GM18517 (cell line): ENCODE measurements at regions not wholly inside any gene's neighbourhood (a gene's known extent, or its start where the extent isn't known, plus 50 kb on each side); places are given as distances from the start of the nearest gene placed in this dataset.

Experiments
- ATAC-seq: cut with Tn5 transposase; IDR thresholded peaks from one replicate; pipeline ENCODE4 v1.9.1; 2021; ENCODE audit warnings: mild to moderate bottlenecking, moderate library complexity; ENCODE audit not compliant: unreplicated experiment

DNA sequence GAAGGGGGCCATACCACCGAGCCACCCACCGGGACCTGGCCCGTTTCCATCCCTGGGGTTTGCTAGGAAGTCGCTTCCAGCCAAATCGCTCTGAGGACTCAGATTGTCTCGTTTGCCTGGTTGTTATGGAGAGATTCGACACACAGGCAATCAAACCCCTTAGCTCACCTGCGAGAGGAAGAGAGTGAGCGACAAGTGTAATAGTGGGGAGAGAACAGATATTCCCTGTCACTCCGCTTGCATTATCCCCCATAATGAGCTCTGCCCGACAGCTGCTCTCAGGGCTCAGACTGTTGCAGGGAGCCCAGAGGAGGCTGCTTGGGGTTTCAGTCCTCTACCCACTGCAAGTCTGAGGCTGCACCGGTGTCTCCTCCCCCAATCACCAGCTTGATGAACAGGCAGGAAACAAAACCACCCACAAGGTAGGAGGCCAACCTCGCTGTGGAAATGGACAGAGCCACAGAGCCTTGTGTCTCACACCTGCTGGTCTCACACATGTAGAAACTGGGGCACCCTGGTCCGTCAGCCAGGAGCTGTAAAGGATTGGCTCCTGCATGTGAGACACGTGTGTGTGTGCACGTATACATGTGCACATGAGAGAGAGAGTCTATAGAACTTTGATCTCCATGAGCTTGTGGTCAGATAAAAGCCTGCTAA lies 351.1 kb downstream of the BUD13 start:
- no peak for ATAC-seq

DNA sequence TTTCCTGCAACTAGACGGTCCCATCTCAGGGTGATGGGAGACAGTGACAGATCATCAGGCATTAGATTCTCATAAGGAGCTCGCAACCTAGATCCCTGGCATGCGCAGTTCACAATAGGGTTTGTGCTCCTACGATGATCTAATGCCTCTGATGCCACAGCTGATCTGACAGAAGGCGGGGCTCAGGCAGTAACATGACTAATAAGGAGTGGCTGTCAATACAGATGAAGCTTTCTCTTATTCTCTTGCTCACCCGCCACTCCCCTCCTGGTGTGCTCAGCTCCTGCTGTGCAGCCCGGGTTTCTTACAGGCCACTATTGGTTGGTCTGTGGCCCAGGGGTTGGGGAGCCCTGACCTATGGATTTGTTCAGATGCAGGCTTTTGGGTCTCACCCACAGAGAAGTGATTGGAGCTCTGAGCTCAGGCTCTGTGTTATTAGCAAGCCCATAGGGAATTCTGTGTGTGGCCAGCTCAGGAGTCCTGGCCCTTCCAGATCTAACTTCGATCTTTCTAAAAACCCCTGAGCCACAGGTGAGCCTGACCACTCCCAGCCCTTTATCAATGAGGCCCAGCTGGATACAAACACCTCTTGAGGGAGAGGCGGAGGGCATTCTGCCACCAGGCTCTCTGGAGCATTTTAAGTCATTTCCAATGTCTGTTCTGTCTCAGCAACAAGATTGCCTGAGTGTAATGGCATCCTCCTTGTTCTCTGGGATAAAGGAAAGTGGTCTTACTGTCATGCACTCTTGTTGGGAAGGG lies 351.8 kb downstream of the BUD13 start:
- ATAC-seq: no peak

DNA sequence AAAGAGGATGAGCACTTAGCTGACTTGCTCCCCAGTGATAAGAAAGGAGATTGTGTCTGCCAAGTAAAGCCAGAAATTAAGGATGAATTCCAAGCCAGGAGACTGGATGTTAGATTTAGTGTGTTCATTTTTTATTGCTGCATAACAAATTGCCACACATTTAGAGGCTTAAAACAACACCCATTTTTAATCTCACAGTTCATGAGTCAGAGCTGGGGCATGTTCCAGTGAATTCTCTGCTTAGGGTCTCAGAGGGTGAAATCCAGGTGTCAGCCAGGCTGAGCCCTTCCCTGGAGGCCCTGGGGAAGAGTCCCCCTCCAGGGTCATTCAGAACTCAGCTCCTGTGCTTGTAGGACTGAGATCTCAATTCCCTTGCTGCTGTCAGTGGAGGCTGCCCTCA lies 352.8 kb downstream of the BUD13 start:
- no peak for ATAC-seq

DNA sequence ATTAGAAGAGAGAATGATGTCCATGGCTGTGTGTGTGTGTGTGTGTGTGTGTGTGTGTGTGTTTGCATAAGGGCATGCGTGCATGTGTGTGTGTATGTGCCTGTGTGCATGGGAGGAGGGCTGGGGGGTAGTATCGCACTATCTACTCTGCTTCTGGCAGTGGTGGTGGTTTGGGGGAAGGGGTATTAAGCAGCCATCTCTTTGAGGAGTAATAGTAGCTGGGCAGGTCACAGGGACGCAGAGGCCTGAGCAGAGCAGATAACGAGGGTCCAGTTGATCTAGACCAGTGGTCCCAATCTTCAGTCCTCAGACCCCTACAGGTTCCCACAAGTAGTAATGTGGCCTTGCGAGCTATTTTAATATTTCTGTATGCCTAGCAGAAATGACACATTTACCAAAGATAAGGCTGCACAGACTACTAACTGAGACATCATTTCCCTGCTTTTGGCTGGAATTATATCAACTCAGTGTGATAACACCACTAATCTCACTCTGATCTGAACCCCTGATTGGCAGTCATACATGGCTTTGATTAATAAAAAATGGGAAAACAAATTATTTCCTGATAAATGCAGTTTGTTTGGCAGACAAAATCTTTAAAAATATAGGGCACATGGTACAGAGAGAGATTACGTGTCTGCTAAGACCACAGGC lies 354.3 kb downstream of the BUD13 start:
- no peak for ATAC-seq

DNA sequence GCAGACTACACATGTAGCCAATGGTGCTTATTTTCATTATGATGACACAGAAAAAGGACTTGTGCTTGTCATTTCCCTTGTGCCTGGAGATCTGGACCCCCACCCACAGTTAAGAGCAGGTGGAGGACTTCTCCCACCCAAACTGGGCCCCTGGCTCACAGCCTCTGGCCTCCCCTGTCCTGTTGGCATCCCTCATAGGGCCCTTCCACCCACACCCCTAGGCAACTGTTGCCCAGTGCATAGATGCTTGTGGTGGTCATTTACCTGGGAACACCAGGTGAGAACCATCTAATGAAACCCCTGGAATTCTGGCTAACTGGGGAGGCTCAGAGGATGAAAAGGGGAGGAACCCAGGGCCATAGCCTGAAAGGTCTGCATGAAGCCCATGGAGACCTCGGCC lies 355.9 kb downstream of the BUD13 start:
- ATAC-seq: no peak

DNA sequence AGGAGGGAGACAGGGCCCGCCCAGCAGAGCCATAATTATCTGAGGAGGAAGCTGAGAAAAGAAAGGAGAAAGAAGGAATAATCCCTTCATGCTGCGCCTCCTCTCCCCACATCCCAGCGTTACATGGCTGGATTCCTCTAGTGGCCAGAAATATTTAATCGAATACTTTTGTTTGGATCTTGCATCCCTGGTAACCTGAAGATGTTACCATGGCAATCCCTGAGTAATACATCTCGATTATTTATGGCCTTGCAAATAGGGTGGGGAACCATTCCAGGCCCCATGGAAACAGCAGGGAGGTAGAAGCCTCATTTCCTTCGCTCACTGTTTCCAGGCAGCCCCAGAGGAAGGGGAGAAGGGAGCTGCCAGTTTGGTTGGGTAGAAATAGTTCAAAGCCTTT lies 357.7 kb downstream of the BUD13 start:
- ATAC-seq: no peak

DNA sequence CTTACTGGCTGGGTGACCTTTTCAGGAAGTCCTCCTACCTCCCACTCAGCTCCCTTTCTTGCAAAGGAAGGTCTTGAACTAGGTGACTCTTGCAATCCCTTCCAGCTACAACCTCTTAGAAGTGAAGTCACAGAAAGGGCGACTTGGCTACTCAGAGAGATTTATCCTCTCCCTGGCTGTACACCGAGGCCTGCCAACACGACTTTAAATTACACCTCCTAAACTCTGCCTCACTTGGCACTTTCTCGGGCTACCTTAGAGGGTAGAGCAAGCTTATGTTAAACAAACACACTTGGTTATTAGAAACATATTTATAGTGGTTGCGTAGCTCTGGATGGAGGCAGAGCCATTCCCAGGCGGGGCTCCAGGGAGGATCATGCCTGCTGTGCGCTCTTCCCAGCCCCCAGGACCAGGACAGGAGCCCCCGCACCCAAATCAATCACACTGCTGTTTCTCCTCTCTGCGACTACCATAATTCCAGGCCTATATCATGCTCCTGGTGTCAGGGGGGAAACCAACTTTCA lies 358.4 kb downstream of the BUD13 start:
- ATAC-seq: no peak

DNA sequence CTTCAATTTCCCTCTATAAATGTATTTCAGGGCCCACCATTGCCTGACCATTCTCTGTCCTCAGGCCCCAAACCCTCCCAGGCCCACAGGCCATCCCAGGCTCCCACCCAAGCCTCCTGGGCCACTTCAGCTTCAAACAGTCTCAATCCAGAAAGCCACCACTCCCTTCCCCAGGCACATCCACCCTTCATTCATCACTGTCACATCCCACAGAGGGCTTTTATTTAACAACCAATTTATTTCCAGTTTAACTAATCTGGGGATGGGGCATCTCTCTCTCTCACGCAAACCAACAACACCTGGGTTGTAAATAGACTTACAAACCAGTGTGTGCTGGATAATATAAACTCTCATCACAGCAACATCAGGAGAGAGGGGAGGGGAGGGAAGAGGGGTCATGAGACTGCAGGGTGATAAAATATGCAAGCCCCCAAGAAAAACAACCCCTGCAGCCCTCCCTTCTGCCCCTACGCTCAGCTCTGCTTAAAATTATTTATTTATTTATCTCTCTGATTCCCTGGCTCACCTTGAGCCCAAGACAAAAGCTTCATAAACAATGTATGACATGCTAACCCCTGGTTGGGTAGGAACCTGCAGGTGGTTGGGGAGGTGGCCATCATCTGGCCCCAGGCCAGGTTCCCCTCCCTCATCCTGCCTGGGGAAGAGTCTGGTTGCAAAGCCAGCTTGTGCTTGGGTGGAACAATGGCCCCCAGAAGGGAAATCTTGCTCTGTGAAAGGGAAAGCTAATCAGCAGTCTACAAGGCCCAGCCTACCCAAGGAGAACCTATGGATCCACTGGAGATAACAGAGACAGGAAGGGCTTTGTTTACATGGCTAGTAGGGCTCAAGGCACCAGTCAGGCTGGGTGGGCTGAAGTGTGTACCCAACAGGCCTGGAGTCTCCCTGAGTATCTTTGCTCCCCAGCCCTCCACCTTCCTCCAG lies 359.2 kb downstream of the BUD13 start:
- no peak for ATAC-seq

DNA sequence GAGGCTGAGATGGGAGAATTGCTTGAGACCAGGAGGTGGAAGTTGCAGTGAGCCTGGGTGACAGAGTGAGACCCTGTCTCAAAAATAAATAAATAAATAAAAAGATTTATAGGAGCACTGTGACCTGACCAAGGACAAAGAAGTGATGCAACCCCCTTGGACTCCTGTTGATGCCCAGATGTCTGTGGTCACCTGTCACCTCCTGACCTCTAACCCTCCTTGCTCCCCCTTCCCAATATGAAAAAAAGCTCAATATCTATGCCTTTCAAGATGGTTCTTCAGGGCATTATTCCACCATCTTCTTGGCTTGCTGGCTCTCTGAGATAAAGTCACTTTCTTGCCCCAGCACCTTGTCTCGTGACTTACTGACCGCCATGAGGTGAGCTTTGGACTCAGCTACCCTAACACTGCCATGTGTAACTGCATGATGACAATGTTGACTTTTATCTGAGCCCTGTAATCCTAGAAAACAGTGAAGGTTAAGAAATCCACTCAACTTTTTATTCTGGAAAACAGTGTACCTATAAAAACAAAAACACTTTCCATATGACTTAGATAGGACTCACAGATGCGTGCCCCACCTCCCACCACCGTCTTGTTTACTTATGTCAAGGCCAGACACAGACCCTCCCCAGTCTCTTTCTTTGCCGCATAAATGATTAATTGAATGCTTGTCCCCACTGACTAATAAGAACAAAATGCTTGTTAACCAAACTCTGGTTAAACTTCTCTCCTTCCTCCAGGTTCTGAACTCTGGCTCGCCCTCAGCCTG lies 360.5 kb downstream of the BUD13 start:
- ATAC-seq: no peak

DNA sequence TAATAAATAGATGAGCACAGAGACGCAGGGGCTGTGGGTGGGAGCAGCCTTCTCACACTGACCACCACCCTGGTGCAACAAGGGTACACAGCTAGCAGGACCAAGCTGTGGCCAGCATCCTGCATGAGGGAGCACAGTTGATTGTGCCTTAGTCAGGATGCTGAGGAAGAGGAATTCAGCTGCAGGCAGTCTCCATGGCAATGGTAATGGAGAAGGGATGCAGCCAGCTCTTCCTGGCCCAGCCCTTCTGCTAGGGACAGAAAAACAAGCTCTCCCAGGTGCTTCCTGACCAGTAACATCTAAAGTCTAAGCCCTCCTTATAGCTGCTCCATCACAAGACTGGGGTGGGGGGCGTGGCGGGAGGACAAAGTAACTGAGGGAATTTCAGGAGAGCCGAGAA lies 363.5 kb downstream of the BUD13 start:
- no peak for ATAC-seq

DNA sequence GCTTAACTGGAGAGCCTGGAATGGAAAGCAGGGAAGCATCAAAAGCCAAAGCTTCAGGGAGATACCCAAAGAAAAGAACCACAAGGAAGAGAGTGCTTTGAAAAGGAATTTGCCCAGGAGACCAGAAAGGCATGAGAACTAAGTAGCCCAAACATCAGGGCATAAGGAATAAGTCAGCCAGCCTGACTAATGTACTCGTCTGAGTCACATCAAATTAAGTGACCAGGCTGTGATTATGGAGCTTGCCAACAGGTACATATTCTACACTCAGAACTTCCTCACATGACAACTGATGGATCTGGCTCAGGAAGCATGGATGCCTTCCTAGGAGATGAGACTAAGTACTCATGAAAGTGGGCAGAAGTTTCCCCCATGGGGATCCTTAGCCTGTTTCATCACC lies 366.7 kb downstream of the BUD13 start:
- ATAC-seq: no peak

DNA sequence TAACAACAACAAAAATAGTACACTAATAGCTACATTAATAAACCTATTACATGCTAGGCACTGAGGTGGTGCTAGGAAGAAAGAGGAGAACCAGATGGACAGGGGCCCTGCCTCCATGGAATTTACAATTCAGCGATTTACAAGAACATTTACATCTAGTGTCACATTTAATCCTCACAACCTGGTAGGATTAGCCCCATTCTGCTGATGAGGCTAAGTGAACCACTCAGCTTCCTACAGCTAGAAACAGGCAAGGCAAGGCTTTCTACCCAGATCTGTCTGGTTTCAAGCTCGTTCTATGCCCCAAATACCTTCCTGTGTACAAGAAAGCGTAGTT lies 368.4 kb downstream of the BUD13 start:
- no peak for ATAC-seq

DNA sequence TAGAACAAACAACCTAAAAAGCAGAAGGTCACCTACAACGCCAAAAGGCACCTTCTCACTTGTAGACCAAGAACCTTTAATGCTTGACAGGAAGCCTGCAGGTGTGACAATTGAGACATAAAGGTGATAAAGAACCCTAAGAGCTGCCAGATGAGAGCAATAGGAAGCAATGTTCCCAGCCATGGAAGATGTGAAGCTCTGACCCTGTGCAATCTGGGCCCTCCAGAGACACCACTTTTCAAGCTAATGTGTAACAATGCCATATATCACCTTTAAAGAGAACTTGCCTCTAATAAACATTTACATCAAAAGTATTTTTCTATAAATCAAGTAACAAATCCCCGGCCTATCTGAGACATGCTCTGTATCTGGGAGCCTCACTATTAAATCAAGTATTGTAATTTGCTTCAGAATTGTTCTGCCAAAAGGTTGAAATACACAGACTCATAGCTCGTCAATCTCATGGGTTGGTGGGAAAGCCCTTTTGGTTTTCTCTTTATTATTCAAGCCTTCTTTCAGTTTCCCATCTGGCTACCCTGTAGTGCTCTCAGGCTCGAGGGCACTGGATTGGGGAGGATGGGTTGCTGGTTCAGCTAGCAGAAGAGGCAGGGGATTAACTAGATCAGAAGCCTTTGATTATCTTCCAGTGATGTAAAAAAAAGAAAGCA lies 368.9 kb downstream of the BUD13 start:
- ATAC-seq: no peak

DNA sequence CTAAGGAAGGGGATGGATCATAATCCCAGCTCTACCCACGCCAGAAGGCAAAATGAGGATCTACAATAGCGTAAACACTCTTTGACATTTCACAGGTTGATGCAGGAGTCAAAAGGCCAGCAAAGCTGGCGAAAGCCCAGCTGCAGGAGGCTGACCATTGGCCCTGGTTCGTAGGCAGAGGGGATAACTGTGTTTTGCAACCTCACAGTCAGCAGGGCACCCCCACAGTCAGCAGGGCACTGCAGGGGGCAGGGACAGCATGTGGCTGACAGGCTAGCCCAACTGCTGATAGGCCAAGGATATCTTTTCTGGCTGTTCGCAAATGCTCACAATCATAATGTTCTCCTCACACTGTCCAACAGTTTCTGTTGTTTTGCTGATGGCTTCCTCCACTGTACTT lies 372.7 kb downstream of the BUD13 start:
- no peak for ATAC-seq

DNA sequence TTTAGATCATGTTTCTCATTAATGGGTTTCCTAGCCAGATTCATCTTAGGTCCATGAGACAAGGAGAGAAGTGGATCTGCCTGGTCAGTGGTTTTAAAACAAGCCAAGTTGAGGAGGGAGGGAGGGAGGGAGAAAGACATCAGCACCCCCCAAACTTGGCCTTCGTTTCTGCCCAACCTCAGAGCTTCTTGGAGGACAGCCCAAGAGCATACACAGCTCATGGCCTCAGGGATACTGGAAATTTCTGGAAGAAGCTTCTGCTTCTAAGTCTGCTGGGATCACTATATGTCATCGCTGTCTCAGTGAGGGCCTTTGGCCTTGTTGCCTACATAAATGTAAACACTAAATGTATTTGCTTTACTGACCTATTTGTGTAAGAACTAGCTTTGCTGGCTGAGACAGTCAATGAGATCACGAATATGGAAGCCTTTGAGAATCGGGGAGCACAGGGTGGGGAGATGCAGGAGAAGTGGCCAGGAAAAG lies 375.1 kb downstream of the BUD13 start:
- no peak for ATAC-seq

DNA sequence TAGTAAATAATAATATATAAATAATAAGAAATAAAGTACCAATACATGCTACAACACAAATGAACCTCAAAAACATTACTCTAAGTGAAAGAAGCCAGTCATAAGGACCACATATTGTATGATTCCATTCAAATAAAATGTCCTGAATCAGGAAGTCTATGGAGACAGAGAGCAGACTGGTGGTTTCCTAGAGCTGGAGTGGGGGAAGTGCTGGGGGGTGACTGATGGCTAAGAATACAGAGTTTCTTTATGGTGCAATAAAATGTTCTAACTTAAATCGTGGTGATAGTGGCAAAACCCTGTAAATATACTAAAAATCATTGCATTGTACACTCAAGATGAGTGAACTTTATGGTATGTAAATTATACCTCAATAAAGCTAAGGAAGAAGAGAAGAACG lies 376.5 kb downstream of the BUD13 start:
- ATAC-seq: no peak

DNA sequence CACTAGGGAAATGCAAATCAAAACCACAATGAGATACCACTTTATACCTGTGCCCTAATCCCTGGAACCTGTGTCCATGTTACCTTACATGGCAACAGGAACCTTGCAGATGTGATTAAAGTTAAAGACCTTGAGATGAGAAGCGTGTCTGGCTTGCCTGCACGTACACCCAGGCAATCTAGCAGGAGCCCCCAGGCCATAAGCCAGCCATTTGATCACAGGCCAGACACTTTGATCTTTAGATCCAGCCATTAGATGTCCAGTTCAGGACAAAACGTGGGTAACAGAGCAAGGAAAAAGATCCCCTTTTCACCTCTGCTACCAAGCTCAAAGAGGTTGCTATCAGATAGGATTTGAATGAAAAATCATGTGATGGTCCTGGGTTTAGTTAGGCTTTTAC lies 378.8 kb downstream of the BUD13 start:
- no peak for ATAC-seq

DNA sequence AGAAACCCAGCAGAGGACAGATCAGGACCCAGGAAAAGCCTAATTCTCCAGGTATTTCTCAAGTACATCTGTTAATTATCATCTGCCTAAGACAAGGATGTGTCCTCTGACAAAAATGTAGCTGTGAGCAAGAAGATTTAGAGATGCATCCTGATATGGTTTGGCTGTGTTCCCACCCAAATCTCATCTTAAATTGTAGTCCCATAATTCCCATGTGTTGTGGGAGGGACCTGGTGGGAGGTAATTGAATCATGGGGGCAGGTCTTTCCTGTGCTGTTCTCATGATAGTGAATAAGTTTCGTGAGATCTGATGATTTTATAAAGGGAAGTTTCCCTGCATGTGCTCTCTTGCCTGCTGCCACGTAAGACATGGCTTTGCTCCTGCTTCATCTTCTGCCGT lies 381.8 kb downstream of the BUD13 start:
- no peak for ATAC-seq

DNA sequence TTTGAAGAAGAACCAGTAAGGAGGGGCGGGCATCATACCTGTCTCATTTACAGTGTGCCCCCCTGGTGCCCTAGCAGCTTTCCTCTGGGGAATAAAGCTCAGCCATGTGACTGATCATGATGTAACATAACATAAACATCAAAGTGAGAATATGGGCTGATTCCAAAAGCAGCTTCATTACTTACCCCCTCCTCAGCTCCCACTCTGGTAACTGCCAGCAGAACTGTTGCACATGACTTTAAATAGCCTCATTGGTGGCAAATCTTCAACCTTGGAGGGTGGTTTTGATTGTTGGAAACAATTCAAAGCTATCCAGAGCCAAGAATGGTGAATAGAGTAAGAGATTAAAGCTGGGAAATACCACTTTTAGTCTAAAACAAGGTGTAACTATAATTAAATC lies 384.6 kb downstream of the BUD13 start:
- ATAC-seq: no peak

DNA sequence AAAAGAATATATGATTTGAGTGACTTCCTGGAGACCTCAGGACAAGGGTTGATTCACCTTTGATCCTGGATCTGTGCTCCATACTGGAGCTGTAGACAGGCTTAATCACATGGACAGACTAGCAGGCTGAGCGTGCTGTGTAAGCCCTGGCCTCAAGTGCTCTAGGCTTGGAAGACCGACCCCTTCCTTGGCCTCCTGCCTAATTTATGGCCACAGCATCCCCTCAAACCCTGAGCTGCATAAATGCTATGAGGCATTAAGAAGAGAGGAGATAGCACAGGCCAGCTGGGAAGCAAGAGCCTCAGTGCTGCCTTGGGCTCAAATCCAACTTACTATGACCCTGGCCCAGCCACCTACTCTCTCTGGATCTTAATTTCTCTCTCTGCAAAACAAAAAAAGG lies 385.1 kb downstream of the BUD13 start:
- ATAC-seq: no peak
